DMS53 treated with DMSO at 0.1 percent for 48 hours (cell line): ENCODE measurements at regions not wholly inside any gene's neighbourhood (a gene's known extent, or its start where the extent isn't known, plus 50 kb on each side); places are given as distances from the start of the nearest gene placed in this dataset.
A peak's percentile ranks its signal among the peaks of the same experiment; 100 is the strongest.

Experiments used
- DNase-seq: peaks from one replicate; lab custom pipeline; 2025; ENCODE audit not compliant: unreplicated experiment; lab: John Stamatoyannopoulos, UW

DNA sequence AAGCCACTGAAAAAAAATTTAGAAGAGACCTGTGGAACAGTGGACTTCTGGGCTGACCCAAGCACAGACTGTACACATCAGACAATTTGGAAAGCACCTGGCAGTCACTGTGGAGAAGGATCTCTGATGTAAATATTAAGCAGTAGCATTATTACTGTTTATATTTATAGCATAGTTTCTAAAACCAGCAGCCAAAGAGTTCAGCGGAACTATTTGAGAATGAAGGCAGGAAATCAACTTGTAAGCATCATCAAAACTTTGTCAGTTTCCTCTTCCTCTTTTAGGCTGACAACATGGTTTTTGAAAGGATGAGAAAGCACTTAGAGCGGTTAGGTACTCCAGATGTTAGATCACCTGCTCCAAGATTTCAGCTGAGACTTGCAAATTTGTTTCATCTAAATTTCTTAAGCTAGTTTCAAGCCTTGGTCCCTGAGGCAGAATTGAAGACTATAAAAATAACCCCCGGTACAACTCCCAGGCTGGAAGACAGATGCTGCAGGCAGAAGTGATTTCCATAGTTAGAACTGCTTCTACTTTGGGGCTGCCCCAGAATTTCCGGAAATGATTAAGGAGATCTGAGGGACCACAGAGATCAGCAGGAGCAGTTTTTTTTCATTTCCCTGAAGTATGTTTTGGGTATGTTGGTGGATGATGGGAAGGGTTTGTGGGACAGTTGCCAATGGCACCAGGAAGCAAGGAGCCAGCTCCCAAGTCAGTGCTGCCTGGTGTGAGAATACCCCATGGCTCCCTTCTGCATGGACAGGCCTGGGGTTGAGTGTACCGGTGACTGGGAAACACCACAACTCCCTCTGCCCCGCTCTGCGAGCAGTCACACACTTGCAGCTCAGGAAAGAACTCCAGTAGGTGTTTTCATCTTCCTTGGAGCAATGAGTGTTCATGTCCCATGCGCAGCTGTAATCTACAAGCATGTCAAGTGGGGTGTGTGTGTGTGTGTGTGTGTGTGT, 354.5 kb downstream of the NUAK1 start:
- no peak for DNase-seq

GRCh38 chr12:105793421-105793820, 345.3 kb downstream of the NUAK1 start:
- no peak for DNase-seq

DNA sequence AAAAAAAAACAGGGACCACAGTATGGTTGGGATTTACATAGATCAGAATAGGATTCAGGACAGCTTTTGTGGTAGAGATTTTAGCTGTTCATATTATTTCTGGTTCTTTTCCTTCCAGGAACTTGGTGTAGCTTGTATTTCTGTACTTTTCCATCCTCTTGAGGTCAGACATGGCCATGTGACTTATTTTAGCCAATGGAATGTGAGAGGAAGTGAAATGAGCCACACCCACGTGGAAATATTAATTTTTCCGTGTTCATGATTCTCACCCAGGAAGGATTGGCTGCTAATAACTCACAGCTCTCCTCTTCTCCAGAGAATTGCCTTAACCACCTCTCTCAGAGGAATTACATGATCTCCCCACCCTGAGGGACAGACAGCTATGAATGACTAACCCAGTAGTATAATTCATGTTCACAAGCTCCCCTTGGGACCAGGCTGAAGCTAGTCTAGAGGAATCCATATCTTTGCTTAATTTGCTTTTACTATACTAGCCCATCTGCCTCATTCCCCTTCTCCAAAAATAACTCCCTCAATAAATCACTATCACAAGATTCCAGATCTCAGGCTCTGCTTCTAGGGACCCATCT, 340.4 kb downstream of the NUAK1 start:
- no peak for DNase-seq

GRCh38 chr12:105799103-105799502, 339.7 kb downstream of the NUAK1 start:
- no peak for DNase-seq

DNA sequence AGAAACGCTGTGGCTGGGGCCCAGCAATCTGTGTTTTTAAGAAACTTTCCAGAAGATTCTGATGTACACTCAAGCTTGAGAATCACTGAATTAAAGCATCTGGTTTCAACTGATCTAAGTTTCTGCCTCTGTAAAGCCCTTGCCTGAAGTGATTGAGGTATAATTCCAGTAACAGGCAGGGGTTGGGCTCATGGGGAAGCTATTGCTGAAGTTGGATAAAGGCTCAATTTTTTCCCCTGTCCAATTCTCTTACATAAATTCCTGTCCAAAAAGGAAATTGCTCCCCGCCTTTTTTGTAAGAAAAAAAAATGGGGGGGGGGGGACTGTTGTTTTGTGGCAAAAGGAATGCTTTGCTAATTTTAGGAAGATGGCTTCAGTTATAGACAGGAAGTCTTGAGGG, 337.4 kb downstream of the NUAK1 start:
- DNase-seq = no peak

DNA sequence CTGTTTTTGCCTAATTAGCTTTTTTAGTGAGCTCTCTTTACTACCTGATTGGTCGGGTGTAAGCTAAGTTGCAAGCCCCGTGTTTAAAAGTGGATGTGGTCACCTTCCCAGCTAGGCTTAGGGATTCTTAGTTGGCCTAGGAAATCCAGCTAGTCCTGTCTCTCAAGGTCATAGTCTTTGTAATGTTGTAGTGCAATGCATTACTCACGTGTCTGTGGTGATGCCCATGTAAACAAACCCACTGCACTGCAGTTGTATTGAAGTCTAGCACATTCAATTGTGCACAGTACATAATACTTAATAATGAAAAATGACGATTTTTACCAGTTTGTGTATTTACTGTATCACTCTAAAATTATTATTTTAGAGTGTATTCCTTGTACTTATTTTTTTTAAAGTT, 335.5 kb downstream of the NUAK1 start:
- DNase-seq = peak; percentile 90

GRCh38 chr12:105804591-105805265, 334.0 kb downstream of the NUAK1 start:
- no peak for DNase-seq

GRCh38 chr12:105805730-105806399, 332.9 kb downstream of the NUAK1 start:
- peak; percentile 94 for DNase-seq

- DNase-seq = peak; percentile 73
These were observed 332.4 kb downstream of the NUAK1 start for GRCh38 chr12:105806400-105806770.

GRCh38 chr12:105812366-105812765, 326.4 kb downstream of the NUAK1 start:
- no peak for DNase-seq

GRCh38 chr12:105813201-105813600, 325.6 kb downstream of the NUAK1 start:
- DNase-seq = no peak

- peak; percentile 100 for DNase-seq
These were observed 324.5 kb downstream of the NUAK1 start for GRCh38 chr12:105814283-105814682.

DNA sequence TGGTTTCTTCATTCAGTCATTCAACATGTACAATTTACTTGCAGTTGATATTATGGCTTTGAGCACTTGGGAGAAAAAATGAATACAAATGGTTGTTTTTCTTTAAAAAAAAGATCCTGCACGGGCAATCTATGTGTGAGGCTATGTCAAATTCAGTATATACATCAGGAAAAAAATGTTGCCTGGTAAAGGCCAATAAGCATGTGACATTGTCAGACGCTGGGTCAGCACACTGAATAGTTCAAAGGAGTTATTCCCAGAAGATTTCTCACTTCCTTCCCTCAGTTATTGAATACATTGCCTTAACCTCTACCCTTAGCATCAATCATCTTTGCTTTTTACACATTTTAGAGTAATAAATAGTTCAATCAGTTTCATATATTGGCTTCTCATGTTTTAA, 319.2 kb downstream of the NUAK1 start:
- no peak for DNase-seq

DNA sequence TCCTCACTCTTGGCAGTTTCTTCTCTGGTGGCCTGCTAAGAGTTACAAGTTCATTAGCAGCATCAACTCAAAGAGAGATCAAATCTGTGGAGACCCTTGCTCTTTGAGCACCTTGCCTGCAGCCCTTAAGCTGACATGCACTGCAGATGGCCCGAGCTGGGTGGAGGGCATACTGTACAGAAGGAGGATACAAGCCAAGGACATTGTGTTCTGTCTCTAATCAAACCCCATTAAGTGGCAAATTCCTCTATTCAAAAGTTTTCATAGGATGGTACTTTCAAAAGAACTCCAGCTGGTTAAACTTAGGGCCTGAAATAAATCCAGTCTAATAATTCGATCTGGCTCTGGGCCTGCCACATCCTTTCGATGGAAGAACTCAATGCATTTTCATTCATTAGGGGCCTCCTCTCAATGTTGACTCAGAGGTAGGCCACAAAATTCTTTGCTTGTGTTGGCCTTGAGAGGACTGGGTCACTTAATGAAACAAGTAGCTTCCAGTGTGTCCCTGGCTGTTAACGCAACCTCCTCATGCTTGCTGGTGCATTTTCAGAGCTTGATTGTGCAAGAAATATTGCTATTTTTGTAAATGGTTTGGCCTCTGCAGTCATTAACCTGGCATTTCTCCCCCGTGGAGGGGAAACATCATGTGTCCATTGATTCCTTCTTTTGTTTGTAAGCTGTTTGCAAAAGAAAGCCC, 318.2 kb downstream of the NUAK1 start:
- no peak for DNase-seq

- no peak for DNase-seq
These were observed 316.3 kb downstream of the NUAK1 start for GRCh38 chr12:105822131-105823105.

DNA sequence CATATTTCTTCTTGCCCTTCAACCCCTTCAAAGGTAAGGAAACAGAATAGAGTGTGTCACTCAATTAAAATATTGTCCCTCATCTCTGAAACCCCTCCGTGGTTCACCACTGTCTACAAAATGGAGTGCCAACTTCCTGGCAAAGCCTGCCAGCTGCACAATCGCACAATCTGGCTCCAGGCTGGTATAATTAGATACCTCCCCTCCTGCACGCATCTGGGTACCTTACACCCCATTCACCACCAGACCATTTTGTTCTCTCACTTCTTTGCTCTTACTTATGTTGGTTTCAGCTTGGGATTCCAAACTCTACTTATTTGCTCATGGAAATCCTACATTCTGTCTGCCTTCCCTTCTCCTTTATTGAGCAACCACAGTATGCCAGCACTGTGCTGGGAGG, 314.9 kb downstream of the NUAK1 start:
- DNase-seq = no peak

GRCh38 chr12:105825141-105825540, 313.6 kb downstream of the NUAK1 start:
- DNase-seq = no peak

- DNase-seq = no peak
These were observed 307.4 kb downstream of the NUAK1 start for GRCh38 chr12:105831372-105831771.

DNA sequence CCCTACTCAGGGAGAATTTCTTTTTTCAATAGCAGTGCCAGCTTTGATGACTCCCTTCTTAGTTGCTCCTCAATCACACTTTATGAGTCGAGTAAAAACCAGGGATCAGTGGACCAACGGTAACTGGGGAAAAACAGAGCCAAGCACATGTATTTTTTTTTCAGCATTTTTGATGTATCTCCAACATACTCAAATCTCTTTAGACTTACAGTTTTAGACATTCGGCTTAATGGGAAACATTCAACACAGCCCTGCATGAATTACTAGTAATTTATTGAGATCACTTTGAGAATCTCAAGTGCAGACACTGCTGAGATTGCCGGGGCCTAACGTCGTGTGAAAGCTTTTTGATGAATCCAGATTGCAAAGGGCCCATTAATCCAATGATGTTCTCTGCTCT, 306.7 kb downstream of the NUAK1 start:
- DNase-seq = no peak

DNA sequence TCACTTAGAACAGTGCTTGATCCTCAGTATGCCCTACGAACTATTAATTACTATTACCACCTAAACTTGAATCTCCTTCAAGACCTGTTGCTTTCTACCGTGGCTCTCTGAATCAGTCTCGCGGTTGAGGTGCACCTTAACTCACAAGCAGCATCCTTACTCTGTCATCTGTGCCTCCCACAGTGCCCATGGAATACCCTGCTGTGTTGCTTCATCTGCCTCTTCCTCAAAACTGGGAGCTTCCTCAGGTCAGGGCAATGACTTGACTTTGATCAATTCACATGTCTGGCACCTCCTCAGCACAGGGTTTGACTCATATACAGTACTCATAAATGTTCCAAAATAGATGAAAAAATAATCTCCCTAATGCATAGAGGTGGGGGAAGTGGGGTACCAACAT, 305.9 kb downstream of the NUAK1 start:
- DNase-seq = no peak
